ENCODE measurements at regions not wholly inside any gene's neighbourhood (a gene's known extent, or its start where the extent isn't known, plus 50 kb on each side); places are given as distances from the start of the nearest gene placed in this dataset.

DNA sequence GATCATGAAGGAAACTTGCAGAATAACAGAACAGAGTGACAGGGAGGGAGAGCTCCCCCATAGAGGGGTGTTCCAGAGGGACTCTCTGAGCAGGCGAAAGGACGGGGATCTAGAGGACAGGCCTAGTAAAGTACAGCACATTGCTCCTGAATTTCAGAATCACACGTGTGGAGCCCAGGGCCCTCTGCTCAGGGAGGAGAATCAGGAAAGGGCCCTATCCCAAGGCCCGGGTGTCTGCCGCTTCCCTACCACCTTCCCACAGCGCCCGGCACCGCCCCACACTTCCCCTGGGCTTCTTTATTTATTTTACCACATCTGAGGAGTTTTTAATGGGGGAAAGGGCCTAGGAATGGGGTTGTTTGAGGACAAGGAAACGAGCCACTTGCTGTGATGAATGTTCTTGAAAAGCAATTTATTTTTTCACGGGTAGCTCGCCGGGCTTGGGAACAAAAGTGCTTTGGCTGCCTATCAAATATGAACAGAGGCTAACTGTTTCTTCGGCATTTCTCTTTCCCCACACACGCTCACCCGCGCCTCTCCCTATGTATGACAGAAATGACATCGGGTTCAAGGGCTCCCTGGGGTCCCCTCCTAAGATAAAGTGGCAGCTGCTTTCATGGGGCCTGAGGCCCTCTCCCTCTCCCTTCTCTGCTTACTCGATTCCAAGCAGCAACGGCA lies 79.3 kb upstream of the GLI2 start:
- ChIA-PET POLR2A (no interaction called here), CTCF (no interaction called here)

DNA sequence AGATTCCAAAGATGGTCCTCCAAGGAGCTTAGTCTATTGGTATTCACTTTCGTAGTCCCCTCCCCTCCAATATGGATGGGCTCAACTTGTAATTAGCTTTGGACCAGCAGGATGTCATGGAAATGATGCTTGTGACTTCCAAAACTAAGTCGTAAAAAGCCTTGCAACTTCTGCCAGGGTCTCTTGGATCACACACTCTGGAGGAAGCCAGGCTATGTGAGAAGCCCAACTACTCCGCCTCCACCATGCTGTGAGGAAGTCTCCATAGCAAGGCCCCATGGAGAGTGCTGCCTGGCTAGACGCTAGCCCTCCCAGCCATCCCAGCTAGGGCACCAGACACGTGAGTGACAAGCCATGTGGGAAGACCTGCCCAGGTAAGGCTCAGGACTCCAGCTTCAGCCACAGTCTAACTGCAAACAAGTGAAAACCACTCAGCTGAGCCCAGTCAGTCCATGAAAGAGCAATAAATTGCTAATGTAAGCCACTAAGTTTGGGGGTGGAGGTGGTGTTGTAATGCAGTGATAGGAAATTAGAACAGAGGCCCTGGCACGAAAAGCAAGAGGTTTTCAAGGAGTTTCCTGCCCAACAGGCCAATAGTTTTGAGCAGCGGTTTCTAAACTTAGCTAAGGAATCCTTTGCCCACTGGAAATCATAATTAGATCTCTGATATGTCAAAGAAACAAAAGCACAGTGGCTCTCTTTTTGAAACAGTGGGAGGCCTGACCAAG lies 77.5 kb upstream of the GLI2 start:
- ChIA-PET POLR2A (no interaction called here), CTCF (no interaction called here)

DNA sequence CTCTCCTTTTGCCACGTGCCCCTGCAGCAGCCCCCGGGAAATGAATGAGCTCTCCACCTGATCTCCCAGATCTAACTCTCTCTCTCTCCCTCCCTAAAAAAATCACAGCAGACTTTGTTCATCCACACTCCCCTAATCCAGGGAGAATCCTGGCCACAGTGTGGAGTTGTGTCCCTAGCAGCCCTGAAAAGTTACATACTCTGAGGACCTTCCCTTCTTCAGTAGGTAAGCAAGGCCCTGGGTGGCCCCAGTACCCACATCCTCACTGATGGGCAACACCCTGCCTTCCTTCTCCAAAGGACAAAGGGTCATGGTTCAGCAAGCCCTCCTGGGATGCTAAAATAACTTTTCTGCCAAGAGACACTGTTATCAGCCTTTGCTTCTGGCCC lies 76.9 kb upstream of the GLI2 start:
- CTCF ChIA-PET: no interaction called here
- POLR2A ChIA-PET: no interaction called here

DNA sequence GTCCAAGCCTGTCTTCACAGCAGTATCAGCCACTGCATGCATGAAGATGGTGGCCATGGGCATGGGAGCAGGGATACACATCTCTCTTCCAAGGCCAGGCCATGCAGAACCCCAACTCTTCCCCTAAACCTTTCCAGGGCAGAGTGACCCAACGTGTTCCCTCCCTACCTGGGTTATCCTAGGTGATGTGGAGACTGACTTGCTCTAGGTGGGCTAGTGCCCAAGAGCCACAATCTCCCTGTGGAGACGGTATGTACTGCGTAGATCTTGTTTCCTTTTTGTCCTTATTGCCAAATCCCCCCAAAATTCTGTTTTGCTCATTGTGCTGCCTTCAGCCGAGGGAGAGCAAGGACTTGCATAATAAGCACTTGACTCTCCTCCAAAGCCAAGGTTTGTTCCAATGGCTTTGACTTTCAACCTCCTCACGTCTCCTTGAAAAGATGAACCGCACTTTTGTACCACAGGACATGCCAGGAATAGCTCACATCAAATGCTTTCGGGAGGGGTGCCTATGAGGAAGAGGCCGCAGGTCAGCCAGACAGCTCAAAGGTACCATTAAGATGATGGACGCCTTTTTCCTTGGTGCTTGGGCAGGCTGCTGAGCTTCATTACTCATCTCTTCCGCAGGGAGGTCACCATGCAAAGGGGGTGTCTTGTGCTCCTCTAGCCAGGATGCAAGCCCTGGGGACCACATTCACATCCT lies 76.2 kb upstream of the GLI2 start:
- POLR2A ChIA-PET: no interaction called here
- CTCF ChIA-PET: no interaction called here

DNA sequence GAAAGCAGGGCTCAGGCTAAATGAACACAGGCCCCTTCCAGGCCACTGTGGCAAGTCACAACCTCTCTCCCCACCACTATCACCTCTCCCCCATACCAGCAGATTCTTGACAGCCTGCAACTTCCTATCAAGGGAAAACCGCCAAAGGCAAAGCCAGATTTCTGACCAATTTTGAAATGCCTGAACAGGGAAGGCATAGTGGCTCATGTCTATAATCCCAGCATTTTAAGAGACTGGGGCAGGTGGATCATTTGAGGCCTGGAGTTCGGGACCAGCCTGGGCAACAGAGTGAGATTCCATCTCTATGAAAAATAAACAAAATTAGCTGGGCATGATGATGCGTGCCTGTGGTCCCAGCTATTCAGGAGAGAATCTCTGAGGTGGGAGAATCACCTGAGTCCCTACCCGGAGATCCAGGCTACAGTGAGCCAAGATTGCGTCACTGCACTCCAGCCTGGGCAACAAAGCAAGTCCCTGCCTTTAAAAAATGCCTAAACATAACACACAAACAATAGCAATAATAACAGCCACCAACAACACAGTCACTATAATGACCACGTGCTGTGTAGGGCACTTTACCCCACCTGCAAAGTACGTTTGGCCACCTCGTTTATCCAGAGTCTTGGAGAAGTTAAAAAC lies 75.5 kb upstream of the GLI2 start:
- CTCF ChIA-PET: no interaction called here

DNA sequence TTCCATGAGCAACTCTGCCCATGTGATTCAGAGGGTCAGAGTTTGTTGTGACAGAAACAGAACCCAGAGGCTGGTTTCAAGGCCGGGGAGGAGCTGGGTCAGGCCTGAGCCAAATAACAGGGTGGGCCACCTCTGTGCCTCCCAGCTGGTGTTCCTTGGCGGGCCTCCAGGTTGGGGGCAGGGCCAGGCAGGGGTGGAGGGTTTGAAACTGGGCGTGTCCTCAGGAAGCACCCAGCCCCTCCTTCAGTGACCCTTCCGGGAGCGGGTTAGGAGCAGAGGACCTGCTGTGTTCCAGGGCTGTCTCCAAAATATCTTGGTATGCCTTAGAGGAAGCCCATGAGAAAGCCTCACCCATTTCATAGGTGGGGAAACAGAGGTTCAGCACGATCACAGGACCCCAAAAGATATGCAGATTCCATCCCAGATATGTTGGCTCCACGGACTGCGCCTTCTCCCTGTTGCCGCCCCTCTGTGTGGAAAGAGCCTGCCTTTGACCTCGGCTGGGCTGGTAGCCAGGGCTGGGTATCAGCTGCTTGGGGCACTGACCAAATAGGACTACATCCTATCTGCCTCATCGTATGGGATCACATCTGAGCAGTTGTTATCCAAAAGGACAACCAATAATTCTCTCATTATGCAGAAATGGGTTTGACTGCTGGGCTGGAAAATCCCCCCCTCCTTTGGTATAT lies 74.8 kb upstream of the GLI2 start:
- POLR2A ChIA-PET: no interaction called here

More for the DNA sequence above, 75.5 kb upstream of the GLI2 start:
- POLR2A ChIA-PET: no interaction called here

DNA sequence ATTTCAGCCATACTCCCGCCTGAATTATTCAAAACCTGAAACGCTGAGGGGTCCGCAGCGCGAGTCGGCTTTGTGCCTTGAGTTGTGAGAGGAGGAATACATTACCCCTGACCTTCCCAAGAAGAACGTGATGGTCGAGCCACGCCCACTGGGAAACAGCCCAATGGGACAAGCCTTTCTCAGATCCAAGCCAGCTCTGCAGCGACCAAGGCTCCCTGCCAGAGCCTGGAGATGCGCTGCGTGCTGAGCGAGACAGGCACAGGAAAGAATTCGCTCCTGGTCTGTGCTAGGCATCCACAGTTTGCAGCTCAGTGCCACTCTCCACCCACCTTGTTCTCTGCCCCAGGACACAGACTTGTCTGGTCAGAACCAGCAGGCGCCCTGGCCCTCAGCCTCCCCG lies 74.1 kb upstream of the GLI2 start:
- POLR2A ChIA-PET: no interaction called here
- CTCF ChIA-PET: no interaction called here

More for the DNA sequence above, 74.8 kb upstream of the GLI2 start:
- CTCF ChIA-PET: no interaction called here

DNA sequence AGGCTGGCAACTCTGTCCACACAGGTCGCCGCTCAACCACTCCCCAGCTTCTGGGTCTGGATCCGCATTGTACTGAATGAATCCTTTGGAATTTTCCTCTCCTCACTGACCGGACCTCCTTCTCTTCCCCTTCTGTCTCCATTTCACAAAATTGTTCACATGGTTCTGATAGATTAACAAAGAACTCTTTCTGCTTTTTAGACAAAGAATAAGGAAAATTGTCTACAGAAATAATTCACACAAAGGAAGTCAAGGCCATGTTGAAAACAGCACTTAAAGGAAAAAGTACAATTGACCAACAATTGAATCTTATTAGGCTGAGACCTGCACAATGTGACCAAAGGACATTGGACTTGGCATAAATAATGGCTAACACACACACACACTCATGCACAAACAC lies 73.6 kb upstream of the GLI2 start:
- ChIA-PET POLR2A (no interaction called here), CTCF (no interaction called here)

DNA sequence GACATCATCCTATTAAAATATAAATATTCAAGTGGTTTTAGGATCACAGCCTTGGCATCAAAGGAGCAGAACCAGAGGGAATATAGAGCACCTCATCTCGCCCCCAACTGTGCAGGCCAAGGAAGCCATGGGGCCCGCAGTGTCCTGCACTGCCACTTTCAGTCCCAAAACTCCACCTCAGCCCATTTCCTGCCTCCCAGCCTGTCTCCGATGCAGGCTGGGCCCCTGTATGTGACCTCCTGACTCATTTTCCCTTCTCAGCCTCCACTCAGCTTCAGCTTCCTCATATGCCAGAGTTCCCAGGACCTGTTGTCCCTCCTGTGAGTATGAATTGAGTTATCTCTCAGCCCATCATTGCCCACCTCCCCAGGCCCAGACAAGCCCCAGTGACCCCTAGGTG lies 72.9 kb upstream of the GLI2 start:
- ChIA-PET CTCF (interaction anchor here (0.7 kb wide), 1 partner anchor 1981 kb away, joined by 4 read pairs; no protein-coding TSS in a partner anchor), POLR2A (no interaction called here)

DNA sequence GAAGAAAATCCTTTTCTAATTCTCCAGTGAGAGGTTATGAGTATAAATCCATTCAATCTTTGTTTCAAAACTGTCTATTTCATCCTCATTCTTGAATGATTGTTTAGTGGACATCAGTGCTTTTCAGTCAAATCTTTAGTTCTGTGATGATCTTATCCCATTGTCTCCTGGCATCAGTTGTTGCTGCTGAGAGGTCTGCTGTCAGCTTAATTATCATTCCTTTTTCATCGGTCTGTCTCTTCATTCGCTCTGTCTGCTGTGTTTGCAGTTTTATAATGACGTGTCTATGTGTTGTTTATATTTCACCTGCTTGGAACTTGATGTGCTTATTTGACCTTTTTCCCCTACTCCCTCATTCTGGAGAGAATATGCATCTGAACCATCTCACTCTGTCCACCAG lies 69.2 kb upstream of the GLI2 start:
- POLR2A ChIA-PET: no interaction called here
- CTCF ChIA-PET: no interaction called here

DNA sequence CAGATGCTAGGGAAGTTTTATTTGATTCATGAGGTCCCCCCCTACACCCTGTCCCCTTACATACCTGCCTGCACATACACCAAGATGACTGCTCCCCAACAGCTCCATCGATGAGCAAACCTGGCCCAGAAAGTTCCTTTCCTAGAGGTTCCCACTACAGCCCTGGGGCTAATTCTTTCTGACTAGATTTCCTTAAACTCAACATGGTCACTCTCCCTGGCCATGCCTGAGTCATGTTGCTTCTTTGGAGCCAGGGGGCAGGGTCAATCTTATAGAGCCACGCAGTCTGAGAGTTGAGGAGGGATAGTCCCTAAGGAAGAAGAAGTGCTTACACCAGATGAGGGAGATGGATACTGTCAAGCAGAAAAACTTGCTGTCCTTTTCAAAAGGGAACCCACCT lies 67.7 kb upstream of the GLI2 start:
- ChIA-PET POLR2A (no interaction called here), CTCF (no interaction called here)

DNA sequence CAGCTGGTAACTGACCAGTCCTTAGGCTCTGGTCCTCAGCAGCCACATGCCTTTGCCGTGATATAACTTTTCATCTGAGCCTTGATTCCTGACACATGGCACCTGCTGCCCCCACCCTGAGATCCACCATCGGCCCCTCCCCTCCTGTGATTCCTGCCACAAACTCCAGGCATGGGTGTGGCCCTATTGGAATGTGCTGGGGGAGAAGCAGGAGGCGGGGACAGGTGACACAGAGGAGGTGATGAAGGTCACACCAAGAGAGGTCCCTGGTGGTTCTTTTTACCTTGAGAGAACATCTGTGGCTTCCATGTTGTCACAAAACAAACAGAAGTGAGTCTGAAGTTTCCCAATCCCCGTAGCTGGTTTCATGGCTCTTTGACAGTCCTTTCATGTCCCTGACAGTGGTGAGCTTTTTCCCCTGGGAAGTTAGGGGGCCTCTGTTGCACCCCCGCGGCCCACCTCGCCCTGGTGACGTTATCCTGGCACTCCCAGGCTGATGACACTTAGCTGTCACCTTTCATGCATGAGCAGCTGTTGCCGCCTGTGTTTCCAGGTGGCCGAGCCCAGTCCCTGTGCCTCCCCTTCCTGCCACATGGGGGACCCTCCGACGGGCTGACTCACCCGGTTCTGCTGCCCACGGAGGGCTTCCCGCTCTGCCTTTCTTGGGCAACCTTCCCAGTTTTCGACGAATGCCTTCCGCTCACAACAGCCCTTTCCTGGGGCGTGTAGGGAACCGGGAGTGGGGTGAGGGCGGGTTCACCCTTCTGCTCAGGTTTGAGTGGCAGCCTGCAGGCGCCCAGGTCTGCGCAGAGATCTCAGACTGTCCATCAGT lies 66.3 kb upstream of the GLI2 start:
- POLR2A ChIA-PET: no interaction called here
- CTCF ChIA-PET: no interaction called here

DNA sequence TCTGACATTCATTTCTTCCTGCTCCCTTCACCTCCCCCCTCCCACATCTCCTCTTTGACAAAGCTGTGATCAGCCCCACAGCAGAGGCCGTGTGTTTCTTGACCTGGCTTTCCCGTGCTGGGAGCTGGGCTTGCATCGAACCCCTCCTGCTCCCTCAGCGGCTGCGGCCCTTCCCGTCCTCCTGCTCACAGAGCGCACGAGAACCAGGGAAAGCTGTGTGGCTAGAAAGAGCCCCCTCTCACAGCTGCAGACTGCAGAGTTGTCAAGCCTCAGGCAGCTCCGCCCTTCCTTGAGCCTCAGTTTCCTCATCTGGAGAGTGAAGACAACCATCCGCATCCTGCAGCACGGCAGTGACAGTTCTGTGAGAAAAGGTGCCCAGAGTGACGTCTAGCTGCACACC lies 65.7 kb upstream of the GLI2 start:
- POLR2A ChIA-PET: no interaction called here
- CTCF ChIA-PET: no interaction called here

DNA sequence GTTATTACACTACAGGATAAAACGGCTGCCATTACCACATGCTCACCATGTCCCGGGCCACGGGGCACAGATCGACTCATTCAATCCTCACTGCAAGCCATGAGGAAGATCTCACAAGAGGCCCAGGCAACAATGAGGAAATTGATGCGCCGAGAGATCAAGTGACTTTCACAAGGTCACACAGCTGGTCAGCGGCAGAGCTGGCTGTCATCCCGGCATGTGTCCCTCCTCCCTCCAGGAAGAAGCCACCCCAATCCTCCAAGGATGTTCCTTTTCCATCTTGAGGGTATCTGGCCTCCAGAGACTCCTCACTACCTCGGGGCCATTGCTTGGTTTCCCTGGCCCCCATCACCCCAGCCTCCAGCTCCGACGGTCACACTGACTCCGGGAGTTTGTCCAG lies 65.3 kb upstream of the GLI2 start:
- ChIA-PET CTCF (no interaction called here), POLR2A (no interaction called here)

DNA sequence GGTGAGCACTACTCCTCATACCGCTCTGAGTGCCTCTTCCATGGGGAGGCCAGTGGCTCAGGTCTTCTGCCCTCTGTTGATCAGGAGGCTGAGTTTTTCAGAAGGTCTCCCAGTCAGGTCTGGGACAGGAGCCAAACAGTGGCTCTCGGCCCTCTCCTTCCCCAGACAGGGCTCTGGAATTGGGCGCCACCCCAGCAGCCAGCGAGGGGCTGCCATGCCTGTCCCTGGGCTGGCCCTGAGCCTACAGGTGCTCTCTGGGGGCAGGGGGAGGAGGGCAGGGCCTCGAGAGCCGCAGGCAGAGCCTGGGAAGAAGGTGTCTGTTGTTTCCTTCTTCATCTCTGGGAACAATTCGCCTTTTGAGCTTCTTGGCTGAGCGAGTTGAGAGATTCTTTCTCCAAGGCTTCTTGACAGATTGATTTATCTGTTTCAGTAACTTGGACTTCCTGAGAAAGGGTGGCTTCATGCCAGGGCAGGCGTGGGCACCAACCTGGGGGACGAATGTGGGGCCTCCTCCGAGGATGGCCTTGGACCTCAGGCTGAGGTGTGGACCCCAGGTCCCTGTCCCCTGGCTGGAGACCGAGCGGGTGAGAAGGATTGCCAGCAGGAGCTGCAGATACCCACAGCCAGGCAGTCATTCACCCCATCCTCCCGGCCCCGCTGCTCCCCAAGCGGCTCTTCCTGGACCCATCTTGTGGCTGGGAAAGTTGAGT lies 64.7 kb upstream of the GLI2 start:
- CTCF ChIA-PET: no interaction called here
- POLR2A ChIA-PET: no interaction called here

DNA sequence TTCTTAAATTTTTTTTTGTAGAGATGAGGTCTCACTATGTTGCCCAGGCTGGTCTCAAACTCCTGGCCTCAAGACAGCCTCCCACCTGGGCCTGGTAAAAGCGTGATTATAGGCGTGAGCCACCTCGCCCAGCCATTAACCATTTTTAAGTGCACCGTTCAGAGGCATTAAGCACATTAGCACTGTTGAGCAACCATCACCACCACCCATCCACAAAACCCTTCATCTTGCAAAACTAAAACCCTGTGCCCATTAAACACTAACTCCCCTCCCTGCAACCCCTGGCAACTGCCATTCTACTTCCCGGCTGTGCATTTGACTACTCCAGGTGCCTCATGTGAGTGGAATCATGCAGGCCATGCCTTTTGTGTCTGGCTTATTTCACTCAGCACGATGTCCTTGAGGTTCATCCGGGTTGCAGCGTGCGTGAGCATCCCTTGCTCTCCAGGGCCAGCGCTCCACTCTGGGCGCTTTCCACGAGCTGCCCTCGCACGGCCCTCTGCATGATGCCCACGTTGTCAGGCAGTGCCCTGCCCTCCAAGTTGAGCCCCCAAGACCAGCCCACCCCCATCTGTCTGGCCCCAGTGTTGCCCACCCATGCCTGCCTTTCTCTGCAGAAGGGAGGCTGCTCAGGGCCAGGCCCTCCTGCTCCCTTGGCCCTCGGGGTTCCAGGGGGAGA lies 63.0 kb upstream of the GLI2 start:
- ChIA-PET CTCF (no interaction called here), POLR2A (no interaction called here)

DNA sequence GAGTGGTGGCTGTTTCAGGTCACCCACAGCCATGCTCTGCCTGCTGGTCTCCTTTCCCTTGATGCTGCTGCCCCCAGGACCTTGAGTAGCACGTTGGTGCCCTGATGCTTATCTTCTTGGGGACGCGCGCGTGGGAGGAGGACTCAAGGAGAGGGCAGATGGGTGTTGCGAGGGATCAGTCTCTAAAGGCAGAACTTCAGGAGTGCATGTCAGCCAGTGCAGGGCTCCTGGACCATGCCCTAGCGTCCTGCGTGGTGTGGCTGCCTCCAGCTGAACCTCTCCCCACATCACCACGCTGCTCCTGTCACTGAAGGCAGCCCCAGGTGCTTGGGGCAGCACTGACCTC lies 62.5 kb upstream of the GLI2 start:
- CTCF ChIA-PET: interaction anchor here (0.6 kb wide), 1 partner anchor 1282 kb away, joined by 3 read pairs; no protein-coding TSS in a partner anchor
- POLR2A ChIA-PET: no interaction called here

DNA sequence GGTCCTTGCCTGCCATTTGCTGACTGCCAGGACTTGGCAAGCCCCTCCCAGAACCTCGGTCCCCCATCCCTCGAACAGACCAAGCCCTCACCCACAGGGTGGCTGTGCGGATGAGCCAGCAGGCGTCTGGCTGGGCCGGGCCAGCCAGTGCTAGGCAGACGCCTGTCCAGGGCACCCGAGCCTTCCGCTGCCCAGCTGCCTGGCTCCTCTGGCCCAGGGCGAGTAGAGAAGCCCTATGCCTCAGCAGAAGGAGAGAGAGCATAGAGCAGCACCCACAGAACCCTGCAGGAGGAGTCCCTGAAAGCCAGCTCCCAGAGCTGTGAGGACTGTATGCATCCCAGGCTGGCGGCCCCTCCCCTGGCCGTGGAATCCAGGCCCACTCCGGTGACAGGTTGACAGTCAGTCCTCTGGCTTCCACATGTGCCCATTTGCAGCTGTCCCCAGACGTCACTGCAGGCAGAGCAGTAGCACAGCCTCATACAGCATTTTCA lies 62.1 kb upstream of the GLI2 start:
- ChIA-PET CTCF (interaction anchor here (0.6 kb wide), 1 partner anchor 1282 kb away, joined by 3 read pairs; no protein-coding TSS in a partner anchor), POLR2A (no interaction called here)

Data from activated CD8-positive, alpha-beta memory T cell treated with anti-CD3 and anti-CD28 coated beads for 36 hours (primary cell).